HG03469 (cell line): ENCODE measurements at regions not wholly inside any gene's neighbourhood (a gene's known extent, or its start where the extent isn't known, plus 50 kb on each side); places are given as distances from the start of the nearest gene placed in this dataset.

Experiments
- ATAC-seq: cut with Tn5 transposase; IDR thresholded peaks from one replicate; pipeline ENCODE4 v1.9.1; 2021; ENCODE audit warnings: mild to moderate bottlenecking, moderate library complexity, moderate number of reproducible peaks; ENCODE audit not compliant: unreplicated experiment

DNA sequence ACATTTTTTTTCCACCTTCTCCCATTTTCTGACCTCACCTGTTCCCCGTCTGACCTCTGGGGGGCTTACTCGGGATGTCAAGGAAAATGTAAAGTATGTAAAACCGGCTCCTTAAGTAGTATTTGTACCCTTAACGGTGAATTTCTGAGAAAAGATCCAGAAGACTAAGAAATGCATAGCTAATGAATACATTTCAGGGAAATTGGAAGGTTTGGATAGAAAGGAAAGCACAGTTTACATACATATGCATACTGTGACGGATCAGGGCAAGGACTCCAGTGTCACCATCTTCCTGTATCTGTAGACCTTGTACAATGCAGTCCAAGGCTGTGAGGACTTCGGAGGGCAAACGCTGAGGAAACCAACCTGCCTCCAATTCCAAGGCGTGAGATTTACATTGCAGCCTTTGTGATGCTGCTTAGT, 2185.9 kb upstream of the TENM3 start:
- ATAC-seq = no peak

DNA sequence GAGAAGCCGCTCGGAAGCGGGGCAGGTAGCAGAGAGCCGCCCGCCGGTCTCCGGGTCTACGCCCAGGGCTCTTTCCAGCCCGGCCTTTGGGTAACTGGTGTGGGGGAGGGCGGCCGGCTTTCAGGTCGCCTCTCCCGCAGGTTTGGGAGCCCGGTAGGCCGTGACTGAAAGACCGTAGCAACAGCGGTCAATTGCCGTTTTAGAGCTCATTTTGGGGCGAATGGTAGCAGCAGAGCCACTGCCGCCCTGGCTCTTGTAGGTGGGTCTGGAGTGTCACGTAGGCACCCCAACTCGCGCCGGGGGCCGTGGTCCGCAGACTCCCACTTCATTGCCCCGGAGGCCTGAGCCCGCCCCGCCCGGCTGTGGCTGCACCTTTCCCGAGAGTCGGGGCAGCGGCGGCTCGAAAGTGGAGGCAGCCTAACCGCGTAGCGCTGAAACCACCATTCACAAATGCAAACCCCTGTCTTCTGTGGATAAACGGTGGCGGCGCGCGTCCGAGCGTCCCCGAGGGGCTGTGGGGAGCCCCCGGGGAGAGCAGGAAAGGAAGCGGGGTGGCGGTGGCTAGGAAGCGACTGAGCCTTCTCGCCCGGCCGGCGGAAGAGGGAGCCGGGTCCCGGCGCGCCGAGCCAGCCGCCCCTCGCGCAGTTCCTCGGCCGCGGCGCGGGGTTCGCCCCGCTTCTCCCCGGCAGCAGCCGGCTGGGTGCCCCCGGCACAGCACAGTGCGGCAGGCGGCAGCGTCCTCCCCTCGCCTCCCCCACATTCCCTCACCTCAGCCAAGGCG, 2185.1 kb upstream of the TENM3 start:
- ATAC-seq = no peak

DNA sequence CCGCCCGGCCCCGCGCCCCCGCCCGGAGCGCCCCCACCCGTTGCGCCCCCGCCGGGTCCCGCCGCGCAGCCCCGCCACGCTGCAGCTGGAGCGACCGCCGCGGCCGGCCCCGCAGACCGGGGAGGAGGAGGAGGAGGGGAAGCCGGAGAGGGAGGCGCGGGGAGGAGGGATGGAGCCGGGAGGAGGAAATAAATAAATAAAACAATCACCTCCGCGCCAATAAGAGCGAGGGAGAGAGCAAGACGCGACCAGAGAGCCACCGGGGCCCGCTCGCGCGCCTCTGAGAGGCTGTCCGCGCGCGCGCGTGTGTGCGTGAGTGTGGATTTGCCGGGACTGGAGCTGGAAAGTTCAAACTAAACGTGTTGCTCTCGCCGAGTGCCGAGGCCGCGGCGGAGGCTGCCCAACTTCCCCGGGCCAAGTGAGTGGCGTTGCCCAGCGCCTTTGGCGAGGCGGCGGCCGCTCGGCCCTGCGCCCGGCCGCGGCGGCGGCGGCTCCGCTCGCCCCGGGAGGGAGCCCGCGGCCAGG, 2184.4 kb upstream of the TENM3 start:
- no peak for ATAC-seq

DNA sequence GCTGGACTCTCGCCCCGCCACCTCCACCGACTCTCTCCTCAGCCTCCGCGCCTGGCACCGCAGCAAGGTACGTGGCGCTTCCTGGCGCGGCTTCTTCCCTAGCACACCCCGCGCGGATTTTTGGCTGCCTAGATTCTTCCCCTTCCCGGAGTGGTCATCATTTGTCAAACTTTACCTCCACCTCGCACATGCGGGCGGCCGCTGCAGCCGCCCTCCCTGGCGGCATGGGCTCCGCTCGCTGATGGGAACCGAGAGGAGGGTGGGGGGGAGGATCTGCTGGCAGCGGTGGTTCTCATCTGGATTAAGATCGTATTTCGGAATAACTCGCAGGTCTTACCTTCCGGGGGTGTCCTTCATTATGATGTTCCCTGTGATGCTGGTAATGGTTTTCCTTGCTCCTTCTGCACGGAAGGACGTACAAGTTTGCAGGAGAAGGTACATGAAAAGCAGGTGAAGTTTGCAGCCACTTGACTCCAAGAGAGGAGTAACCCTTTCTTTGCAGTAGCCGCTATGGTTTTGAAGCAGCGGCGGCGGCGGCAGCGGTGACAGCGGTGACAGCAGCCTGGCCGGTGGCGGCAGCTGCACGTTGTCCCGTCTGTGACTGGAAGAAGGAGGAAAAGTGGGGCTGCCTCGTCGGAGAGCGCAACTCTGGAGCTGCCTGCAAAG, 2183.9 kb upstream of the TENM3 start:
- ATAC-seq = no peak

DNA sequence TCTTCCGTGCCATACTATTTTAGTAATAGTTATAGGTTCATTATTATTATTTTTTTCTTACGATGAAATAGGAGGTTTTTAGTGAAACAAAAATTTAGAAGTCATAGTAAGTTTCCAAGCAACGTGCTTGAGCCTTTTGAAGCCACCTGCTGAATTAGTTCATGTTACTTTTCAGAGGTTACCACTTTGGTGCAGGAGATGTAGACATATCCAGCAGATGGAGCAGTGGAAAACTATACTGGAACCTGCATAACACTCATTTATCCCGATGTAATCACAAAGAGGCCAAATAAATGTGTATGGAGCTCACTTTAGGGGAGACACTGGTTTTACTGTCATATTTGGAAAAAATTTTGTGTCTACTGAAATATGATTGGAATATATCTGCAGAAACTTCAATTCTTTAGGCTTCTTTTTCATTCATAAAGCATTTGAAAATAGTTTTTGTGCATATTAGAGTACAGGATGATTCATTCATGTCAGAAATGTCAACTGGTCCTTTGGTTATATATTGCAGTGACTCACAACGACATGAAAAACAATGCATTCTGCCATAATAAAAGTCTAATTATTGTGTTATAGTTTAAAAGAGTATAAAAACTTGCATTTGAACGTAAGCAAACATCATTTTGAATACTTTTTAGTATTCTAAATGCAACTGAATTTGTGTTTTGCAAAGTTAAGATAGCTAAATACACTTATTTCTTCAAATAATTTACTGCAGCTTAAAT, 2182.9 kb upstream of the TENM3 start:
- ATAC-seq = no peak

DNA sequence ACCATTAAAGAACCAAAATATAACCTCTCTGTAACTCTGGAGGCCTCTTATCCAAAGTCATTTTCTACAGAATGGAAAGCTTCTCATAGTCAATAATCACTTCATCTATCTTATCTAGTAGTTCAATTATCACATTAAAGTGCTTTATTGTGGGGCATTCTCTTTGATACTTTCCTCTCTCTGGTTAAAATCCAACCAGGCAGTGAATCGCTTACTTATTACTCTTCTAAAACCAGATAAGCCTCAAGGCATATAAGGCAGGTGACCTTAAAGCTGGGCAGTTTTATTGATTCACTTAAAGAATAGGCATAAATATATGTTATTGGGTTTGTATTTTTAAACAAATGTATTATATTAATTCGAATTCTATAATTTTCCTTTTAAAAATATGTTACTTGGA, 2162.1 kb upstream of the TENM3 start:
- ATAC-seq = no peak

DNA sequence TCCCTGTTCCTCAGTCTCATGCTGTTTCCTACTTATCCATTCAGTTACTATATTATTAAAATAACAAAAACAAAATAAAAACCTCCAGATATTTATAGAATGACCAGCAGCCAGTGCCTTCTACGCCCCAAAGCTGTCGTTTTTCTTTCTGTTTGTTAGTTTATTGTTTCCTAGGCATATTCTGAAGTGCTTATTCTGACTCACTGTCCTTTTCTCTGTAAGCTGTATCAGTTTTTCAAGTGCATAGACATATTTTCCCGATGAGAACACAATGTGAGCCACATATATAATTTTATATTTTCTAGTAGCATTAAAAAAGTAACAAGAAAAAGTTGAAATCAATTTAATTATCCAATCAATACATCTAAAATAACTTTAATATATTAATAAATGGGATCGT, 2158.6 kb upstream of the TENM3 start:
- ATAC-seq = no peak

DNA sequence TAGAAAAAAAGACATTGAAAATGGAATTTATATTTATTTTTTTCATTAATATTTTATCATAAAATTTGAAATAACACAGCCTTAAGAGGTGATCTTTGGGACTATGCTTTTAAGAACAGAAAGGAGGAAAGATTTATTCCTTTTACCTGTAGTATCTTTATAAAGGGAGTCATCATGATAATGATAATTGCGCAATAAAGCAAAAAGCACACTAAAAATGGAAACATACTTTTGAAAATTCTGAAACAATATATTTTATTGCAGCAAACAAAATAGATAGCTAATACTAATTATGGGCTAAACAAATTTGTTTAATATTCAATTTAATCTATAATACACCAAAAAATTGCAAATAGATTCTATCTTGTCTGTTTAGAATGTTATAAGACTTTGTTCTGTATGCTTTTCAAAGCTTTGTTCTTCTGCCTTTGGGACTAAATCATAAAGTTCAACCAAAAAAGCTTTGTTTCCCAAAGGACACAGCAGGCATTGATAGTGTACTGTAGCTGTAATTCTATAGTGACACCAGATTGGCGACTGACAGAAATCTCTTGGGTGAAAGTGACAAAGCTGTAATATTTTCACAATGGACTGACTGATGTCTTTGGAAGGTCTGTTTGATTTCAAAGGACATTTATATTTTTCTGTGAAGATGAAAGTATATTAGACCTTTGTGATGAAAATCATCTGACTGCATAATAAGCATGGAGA, 2156.6 kb upstream of the TENM3 start:
- ATAC-seq = no peak

DNA sequence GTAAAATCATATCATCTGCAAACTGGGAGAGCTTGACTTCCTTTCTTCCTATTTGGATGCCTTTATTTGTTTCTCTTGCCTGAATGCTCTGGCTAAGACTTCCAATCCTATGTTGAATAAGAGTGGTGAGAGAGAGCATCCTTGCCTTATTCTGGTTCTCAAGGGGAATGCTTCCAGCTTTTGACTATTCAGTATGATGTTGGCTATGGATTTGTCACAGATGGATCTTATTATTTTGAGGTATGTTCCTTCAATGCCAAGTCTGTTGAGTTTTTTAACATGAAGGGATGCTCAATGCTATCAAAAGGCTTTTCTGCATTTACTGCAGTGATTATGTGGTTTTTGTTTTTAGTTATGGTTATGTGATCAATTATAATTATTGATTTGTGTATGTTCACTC, 2144.6 kb upstream of the TENM3 start:
- ATAC-seq = no peak

DNA sequence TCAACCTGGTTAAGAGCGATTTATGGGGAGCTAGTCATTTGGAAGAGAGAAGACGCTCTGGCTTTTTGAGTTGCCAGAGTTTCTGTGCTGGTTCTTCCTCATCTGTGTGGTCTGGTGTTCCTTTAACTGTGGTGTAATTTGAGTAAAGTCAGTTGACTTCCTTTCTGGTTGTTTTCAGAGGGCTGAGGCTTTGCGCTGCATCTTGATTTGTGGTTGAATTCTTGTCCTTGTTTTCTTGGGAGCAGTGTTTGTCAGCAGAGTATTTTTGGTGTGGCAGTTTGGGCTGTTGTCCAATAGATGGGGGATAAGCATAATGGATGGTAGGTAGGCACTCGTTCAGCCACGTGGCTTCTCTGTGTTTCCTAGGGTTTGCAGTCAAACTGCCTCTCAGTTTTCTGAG, 2143.2 kb upstream of the TENM3 start:
- no peak for ATAC-seq

DNA sequence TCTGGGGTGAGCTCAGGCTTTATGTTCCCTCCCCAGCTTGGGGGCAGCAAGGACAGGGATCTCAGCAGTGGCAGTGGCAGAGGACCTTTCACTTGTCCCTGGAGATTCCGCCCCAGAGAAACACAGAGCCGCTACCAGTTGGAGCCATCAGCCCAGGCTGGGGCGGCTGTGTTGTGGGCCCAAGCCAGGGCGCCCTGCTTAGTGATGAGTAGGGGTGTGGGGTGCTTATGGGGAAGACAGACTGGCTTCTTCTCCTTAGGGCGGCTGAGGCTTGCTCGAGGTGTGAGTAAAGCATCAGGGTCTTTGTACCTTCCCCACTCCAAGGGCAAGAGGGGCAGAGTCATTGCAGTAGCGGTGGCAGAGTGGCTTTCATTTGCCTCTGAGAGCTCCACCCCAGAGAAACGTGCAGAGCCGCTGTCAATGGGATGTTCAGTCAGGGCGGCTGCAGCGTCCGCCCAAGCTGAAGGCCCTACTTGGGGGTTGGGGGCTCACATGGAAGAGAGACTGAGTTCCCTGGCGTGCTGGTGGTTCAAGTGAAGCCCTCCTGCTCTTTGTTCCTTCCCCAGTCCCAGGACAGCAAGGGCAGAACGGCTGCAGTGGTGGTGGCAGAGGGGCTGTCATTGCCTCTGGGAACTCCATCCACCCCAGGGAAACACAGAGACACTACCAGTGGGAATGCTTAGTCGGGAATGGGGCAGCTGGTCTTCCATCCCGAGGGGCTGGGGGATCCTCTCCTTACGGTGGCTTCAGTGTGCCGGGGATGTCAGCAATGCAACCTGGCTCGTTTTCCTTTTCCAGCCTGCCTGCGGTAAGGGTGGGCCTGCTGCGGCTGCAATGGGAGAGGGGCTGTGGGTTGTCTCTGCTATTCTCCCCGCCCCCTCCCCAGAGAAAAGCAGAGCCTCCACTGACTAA, 2142.5 kb upstream of the TENM3 start:
- ATAC-seq = no peak

DNA sequence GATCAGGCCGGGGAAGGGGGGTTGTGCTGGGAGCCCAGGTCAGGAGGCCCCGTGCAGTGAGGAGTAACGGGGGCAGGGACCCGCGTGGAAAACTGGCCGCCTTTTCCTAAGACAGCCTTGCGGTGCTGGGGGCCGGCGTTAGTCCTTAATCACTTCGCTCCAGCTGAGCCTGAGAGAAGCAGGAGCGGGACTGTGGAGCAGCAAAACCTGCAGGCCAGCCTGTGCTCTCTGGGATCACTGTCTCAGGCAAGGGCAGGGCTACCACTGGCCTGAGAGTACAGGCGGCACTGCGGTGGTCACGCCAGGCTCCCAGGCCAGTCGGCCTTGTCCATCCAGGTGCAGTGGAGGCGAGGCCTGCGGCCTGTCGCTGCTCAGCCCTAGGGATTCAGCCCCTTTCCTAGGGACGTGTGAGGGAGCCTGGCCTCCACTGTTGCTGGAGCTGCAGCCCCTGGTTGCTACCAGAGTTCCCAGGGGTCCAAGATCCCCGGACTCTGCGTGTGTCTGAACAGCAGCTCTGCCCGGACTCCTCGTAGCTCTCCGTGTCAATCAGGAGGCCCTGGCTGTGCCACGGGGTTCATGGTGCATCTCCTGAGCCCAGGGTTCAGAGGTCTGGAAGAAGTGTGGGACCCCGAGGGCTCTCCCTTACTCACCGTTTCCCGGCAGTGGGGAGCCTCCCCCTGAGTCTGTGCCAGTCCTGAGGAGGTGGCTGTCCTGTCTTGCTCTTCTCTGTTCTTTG, 2141.7 kb upstream of the TENM3 start:
- ATAC-seq = no peak

DNA sequence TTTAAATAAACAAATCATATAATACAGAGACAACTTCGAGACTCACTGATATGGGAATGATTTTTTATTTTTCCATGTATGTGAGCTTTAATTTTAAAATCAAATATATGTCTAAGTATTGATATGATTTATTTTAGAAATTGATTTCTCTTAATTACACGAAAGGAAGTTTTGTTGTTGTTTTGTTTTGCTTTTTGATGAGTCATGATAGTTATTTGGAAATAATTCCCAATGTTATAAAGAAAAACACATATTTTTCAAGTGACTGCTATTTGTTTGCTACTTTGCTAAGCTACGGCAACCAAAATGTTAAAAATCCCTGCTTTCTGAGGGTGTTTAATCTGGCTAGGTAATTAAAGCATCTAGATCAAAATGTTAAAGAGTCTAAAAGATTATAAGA, 2139.4 kb upstream of the TENM3 start:
- no peak for ATAC-seq

DNA sequence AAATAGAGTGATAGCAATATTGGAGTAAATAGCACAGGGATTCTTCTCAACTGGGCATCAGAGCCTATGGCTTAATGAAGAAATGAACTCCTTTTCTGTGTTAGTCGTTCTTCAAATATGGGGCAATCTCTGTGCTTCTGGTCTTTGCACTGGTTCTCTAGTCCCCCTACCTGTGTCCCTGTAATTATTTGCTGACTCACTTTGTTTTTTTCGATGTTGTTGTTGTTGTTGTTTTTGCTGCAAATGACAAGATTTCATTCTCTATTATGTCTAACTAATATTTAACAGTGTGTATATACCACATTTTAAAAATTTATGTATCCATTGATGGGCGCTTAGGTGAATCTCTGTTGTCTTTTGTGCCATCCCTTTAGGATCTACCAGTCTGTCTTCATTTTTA, 2137.8 kb upstream of the TENM3 start:
- no peak for ATAC-seq

DNA sequence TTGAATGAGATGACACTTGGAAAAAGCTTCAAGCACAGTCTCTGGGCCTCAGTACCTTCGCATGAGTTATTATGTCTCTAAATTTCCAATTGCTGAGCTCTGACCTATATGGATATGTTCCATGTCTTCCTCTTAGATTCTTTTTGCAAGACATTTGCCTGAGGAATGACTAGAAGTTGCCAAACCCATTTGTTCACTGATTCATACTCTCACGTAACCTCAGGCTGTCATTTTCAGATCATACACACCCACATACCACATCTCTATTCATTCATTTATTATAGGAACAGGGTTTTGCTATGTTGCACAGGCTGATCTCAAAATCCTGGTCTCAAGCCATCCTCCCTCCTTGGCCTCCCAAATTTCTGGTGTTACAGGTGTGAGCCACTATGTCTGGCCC, 2137.1 kb upstream of the TENM3 start:
- ATAC-seq = no peak

DNA sequence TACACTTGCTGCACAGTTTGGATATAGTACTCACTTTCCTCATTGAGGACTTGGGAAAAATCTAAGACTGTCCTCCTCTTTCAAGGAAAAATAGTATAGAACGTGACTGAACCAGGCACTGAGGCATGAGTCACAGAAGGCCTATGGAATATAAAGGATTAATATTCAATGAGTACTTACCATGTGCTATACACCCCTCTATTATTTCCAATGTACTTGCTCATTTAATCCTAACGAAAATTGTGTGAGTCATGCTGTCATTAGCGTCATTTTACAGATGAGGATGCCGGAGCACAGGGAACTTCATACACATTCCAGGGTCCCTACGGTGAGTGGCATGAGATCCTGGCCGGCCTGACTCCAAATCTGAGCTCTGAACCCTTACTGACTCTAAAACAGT, 2136.2 kb upstream of the TENM3 start:
- no peak for ATAC-seq

DNA sequence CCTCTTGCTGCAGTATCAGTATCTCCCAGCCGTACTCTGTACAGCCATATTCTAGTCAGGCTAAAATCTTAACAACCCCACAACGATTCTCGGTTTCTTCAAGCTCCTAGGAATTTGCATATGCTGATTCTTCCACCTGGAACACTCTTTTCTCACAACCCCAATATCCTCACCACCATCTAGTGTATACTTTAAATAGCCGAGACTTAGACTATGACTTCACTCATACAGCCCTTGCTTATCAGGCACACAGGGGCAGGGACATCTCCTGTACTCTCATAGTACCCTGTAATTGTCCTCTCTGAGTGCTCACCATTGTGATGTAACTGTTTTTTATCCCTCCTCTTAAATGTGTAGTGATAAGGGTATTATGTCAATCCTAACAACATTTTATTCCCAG, 2126.4 kb upstream of the TENM3 start:
- no peak for ATAC-seq

DNA sequence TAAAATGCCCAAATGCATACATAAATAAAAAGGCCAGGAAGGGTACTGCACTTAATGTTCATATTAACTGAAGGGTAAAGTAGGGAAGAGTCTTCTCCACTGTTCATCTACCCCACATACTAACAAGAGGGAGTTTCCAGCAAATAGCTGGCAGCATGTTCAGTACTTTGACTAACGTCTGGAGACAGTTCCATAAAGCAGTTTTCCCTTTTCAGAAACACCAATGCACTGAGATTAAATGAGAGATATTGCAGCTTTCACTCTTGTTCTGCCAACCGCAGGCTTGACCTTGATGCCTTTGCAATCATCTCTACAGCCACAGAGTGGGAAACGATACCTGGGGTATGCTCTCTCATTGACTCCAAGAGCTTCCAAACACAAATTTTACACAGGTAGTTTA, 2123.1 kb upstream of the TENM3 start:
- no peak for ATAC-seq

DNA sequence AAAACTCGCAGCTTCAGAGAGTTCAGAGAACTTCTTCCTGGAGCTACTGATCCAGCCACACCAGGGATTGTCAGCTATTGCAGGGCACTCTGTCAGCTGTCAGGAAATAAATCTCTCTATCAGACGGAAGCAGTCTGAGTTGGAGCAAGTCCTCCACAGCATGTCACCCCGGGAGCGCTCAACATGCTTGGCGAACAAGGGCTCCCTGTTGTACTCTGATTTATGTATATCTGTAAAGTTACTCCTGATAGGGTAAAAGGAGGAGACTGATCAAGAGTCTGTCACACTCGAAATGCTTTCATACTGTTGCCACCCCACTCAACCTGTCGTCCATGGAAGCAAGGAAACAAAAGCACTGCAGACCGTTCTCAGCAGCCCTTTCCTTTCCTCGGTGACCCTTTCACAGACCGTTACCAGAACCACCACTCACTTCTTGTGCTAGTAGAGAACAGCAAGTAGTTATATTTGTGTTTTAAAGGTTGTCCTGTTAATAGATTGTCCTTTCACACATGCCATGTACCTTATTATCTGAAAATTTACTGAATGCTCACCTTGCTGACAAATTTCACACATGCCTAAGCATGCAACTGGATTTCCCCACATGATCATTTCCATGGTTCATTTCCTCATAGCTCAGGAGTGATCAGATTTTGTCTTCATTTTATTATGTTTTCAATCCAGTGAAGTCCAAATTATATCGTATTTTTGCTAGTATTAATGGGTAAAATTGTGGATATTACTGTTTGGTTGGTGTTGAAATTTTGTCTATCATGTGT, 2108.9 kb upstream of the TENM3 start:
- ATAC-seq = no peak
